HEK293T (cell line): ENCODE measurements at regions not wholly inside any gene's neighbourhood (a gene's known extent, or its start where the extent isn't known, plus 50 kb on each side); places are given as distances from the start of the nearest gene placed in this dataset.

Source experiments
- ARNT ChIP-seq: fragments of 450-650 bp; IDR thresholded peaks from 2 replicates; pipeline ENCODE4 v1.6.1; 2017; ENCODE audit warnings: mild to moderate bottlenecking
- CTBP1 ChIP-seq: fragments of 450-650 bp; IDR thresholded peaks from 2 replicates; pipeline ENCODE4 v1.6.1; 2016; ENCODE audit warnings: borderline replicate concordance
- FOXM1 ChIP-seq: fragments of 450-650 bp; IDR thresholded peaks from 2 replicates; pipeline ENCODE4 v1.6.1; 2017; ENCODE audit warnings: mild to moderate bottlenecking, borderline replicate concordance
- L3MBTL2 ChIP-seq: fragments of 450-650 bp; conservative IDR thresholded peaks from 2 replicates; pipeline ENCODE4 v1.6.1; 2016; ENCODE audit warnings: mild to moderate bottlenecking
- NFRKB ChIP-seq: fragments of 450-650 bp; IDR thresholded peaks from 2 replicates; pipeline ENCODE4 v1.6.1; 2016; ENCODE audit warnings: mild to moderate bottlenecking, moderate library complexity
- SP1 ChIP-seq: fragments of 450-650 bp; IDR thresholded peaks from 2 replicates; pipeline ENCODE4 v1.6.1; 2017

DNA sequence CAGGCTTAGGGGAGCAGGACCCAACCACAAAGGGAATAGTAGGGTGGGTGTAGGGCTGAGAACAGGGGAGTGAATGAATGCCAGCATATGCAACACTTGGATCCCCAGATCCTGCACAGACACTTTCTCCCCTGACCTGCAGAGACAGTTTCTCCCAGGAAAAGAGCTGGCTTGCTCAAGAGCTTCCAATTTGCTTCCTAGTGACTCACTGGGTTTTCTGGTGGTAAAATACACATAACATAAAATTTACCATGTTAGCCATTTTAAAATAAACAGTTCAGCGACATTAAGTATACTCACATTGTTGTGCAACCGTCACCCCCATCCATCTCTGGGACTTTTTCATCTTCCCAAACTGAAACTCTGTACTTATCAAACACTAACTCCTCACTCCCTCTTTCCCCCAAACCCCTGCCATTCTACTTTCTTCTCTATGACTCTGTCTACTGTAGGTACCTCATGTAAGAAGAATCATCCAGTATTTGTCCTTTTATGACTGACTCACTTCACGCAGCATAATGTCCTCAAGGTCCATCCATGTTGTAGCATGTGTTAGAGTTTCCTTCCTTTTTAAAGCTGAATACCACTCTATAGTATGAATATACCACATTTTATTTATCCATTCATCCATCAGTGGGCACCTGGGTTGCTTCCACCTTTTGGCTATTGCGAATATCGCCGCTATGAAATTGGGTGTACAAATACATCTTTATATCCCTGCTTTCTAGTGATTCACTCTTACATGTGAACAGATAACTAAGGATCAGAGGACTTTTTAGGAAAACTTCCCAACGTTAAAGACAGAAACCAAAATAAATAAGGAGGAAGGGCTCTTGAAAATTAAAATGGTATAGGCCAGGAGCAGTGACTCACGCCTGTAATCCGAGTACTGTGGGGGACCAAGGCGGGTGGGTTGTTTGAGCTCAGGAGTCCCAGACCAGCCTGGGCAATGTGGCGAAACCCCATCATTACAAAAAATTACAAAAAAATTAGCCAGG lies 95.6 kb upstream of the TJP1 start:
- TF ChIP-seq FOXM1, result no peak
- TF ChIP-seq NFRKB, result no peak
- no peak for TF ChIP-seq CTBP1
- TF ChIP-seq ARNT, result no peak
- no peak for TF ChIP-seq L3MBTL2
- TF ChIP-seq SP1, result no peak
